ENCODE measurements at regions not wholly inside any gene's neighbourhood (a gene's known extent, or its start where the extent isn't known, plus 50 kb on each side); places are given as distances from the start of the nearest gene placed in this dataset.

- Histone ChIP-seq H3K36me3 (ENCODE audit: control insufficient read depth, insufficient read depth, low read length) (no peaks in the 10 kb centered on the region), H3K4me3 (ENCODE audit: low read depth, low read length) (no peak overlapping the region), H3K27me3 (ENCODE audit: control insufficient read depth, insufficient read depth, low read length) (no peaks in the 10 kb centered on the region)
- DNase-seq (ENCODE audit: low read depth) = no peak
- no peak for TF ChIP-seq CTCF (IDR thresholded peaks at IDR 0.05; ENCODE audit: insufficient read depth, low read length, poor library complexity, severe bottlenecking)
These were observed 270.6 kb downstream of the C1D start for GRCh38 chr2:67792191-67792590.

DNA sequence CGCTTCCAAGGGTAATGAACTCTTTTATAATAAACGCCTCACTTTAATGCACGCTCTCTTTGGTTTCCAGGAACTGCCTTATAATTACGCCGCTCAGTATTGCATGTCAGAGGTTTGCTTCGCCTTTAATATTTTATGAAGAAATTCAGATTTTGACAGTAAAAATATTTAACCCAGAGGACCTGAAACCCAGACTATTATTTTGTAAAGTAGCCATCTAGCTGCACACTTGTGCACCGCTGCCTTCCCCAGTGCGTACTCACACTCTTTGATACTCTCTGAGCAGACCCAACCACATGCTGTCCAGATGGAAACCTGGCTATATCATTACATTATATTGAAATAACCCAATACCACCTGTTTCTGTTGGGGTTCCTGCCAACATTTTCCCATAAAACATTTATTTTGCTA lies 270.1 kb downstream of the C1D start:
- Histone ChIP-seq H3K27me3 (ENCODE audit: control insufficient read depth, insufficient read depth, low read length) (no peaks in the 10 kb centered on the region), H3K36me3 (ENCODE audit: control insufficient read depth, insufficient read depth, low read length) (no peaks in the 10 kb centered on the region), H3K4me3 (ENCODE audit: low read depth, low read length) (no peak overlapping the region)
- DNase-seq (ENCODE audit: low read depth) = no peak
- TF ChIP-seq CTCF (IDR thresholded peaks at IDR 0.05; ENCODE audit: insufficient read depth, low read length, poor library complexity, severe bottlenecking) = no peak

DNA sequence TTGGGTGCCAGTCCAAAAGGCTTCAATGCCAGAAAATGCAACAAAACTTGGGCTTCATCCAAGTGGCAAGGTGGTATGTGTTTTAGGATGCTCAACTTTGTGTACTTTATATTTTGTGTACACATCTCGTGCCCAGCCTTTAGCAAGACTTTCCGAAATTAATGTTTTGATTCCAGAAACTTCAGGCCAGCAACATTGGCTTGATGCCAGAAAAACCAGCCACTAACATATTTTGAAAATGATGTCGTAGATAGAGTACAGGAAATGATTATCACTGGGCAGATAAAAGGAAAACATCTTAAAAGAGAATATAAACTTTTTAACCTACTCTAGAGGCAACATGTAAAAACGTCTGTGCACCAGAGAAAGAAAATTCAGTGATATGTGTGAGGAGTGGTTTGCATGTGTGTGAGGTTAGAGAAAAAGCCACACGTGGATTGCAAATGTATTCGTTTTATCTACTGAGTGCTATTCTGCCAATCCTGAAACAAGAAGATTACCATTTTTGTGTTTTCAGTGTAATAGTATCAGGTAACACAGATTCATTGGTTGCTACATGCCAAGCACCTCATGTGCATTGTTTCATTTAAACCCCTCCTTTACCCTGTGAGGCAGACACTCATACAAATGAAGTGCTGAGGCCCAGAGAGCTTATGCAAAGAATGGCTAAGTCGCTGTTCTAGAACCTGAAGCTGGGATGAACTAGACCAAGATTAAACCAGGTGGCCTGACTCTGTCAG lies 264.8 kb downstream of the C1D start:
- H3K4me3 ChIP-seq (ENCODE audit: low read depth, low read length) = no peak overlapping the region
- no peak for DNase-seq (ENCODE audit: low read depth)
- H3K36me3 ChIP-seq (ENCODE audit: control insufficient read depth, insufficient read depth, low read length) = no peaks in the 10 kb centered on the region
- H3K27me3 ChIP-seq (ENCODE audit: control insufficient read depth, insufficient read depth, low read length) = no peaks in the 10 kb centered on the region
- TF ChIP-seq CTCF (IDR thresholded peaks at IDR 0.05; ENCODE audit: insufficient read depth, low read length, poor library complexity, severe bottlenecking) = no peak

GRCh38 chr2:67798541-67799160 lies 264.2 kb downstream of the C1D start:
- TF ChIP-seq CTCF (IDR thresholded peaks at IDR 0.05; ENCODE audit: insufficient read depth, low read length, poor library complexity, severe bottlenecking) = no peak
- no peaks in the 10 kb centered on the region for H3K36me3 ChIP-seq (ENCODE audit: control insufficient read depth, insufficient read depth, low read length)
- no peak overlapping the region for H3K4me3 ChIP-seq (ENCODE audit: low read depth, low read length)
- no peaks in the 10 kb centered on the region for H3K27me3 ChIP-seq (ENCODE audit: control insufficient read depth, insufficient read depth, low read length)
- DNase-seq (ENCODE audit: low read depth) = no peak

DNA sequence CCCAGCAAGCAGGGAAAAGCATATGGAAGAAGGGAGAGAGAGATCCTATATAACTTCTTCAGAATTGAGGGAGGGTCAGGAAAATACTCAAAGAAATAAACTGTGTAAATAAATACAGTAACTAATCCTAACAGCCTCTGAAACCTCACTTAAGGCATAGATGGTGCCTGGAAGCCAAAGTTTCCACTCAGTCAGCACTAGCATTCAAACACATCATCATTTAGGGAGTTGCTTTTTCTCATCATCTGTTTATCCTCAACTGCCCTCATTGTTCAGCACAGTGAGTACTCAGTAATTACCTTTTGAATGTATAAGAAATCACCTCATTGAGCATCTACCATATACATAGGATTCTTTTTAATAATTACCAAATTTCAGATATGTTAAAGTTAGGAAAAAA lies 262.9 kb downstream of the C1D start:
- TF ChIP-seq CTCF (IDR thresholded peaks at IDR 0.05; ENCODE audit: insufficient read depth, low read length, poor library complexity, severe bottlenecking) = no peak
- no peak for DNase-seq (ENCODE audit: low read depth)
- no peaks in the 10 kb centered on the region for H3K36me3 ChIP-seq (ENCODE audit: control insufficient read depth, insufficient read depth, low read length)
- H3K27me3 ChIP-seq (ENCODE audit: control insufficient read depth, insufficient read depth, low read length) = no peaks in the 10 kb centered on the region
- H3K4me3 ChIP-seq (ENCODE audit: low read depth, low read length) = no peak overlapping the region

GRCh38 chr2:67802291-67802690 lies 260.5 kb downstream of the C1D start:
- H3K27me3 ChIP-seq (ENCODE audit: control insufficient read depth, insufficient read depth, low read length) = no peaks in the 10 kb centered on the region
- H3K4me3 ChIP-seq (ENCODE audit: low read depth, low read length) = no peak overlapping the region
- TF ChIP-seq CTCF (IDR thresholded peaks at IDR 0.05; ENCODE audit: insufficient read depth, low read length, poor library complexity, severe bottlenecking) = no peak
- no peak for DNase-seq (ENCODE audit: low read depth)
- H3K36me3 ChIP-seq (ENCODE audit: control insufficient read depth, insufficient read depth, low read length) = no peaks in the 10 kb centered on the region
